CD4-positive, alpha-beta T cell treated with Interleukin-12 subunit alpha and Interleukin-12 subunit beta, for 1 hour (primary cell): ENCODE measurements at regions not wholly inside any gene's neighbourhood (a gene's known extent, or its start where the extent isn't known, plus 50 kb on each side); places are given as distances from the start of the nearest gene placed in this dataset.

Experiments
- DNase-seq: peaks from one replicate; pipeline ENCODE4 v3.0.0-alpha.2; 2020

- no peak for DNase-seq
These were observed 49.8 kb upstream of the PDZD8 start for GRCh38 chr10:117424883-117425649.
